ENCODE measurements at regions not wholly inside any gene's neighbourhood (a gene's known extent, or its start where the extent isn't known, plus 50 kb on each side); places are given as distances from the start of the nearest gene placed in this dataset.

- H3K9me3 ChIP-seq (replicated peaks): no peaks in the 10 kb centered on the region
- peak overlapping the region; percentile 67 for H3K27ac ChIP-seq (replicated peaks)
- no peaks in the 10 kb centered on the region for H3K27me3 ChIP-seq (ENCODE audit: low read depth)
- H3K36me3 ChIP-seq: no peaks in the 10 kb centered on the region
- H3K4me1 ChIP-seq: peaks cover 11% of the 10 kb centered on the region
- H3K4me3 ChIP-seq: peak overlapping the region; percentile 46
- peak; percentile 66 for DNase-seq
- intact Hi-C loops (cut with micrococcal nuclease): no loop called here
- TF ChIP-seq, protein P1, sequence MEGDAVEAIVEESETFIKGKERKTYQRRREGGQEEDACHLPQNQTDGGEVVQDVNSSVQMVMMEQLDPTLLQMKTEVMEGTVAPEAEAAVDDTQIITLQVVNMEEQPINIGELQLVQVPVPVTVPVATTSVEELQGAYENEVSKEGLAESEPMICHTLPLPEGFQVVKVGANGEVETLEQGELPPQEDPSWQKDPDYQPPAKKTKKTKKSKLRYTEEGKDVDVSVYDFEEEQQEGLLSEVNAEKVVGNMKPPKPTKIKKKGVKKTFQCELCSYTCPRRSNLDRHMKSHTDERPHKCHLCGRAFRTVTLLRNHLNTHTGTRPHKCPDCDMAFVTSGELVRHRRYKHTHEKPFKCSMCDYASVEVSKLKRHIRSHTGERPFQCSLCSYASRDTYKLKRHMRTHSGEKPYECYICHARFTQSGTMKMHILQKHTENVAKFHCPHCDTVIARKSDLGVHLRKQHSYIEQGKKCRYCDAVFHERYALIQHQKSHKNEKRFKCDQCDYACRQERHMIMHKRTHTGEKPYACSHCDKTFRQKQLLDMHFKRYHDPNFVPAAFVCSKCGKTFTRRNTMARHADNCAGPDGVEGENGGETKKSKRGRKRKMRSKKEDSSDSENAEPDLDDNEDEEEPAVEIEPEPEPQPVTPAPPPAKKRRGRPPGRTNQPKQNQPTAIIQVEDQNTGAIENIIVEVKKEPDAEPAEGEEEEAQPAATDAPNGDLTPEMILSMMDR (IDR thresholded peaks at IDR 0.05; ENCODE audit: borderline replicate concordance): no peak
These were observed 133.7 kb upstream of the MEIS1 start for GRCh38 chr2:66301022-66301766.

- no peak overlapping the region for H3K27ac ChIP-seq (replicated peaks)
- intact Hi-C loops (cut with micrococcal nuclease): no loop called here
- TF ChIP-seq, protein P1 (IDR thresholded peaks at IDR 0.05; ENCODE audit: borderline replicate concordance): no peak
- H3K4me3 ChIP-seq: no peak overlapping the region
- H3K27me3 ChIP-seq (ENCODE audit: low read depth): no peaks in the 10 kb centered on the region
- no peak for DNase-seq
- no peaks in the 10 kb centered on the region for H3K36me3 ChIP-seq
- no peaks in the 10 kb centered on the region for H3K4me1 ChIP-seq
- no peaks in the 10 kb centered on the region for H3K9me3 ChIP-seq (replicated peaks)
These were observed 151.1 kb upstream of the MEIS1 start for GRCh38 chr2:66283787-66284186.

DNA sequence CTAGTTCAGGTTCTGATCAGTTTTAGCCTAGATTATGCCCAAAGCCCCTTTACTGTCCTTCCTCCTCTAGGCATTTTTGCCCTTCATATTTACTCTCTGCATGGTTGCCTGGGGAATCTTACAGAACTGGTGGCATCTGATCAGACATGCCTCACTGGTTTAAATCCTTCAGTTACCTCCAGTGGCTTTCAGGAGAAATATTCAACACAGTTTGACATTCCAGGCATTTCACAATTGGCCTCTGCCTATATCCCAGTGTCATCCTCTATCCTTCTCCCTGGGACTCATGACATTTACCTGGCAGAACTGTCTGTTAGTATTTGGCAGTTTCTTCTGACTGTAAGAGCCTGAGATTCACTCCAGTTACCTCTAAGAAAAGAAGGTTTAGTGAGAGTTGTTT, 152.9 kb upstream of the MEIS1 start:
- no peak for DNase-seq
- no peak overlapping the region for H3K27ac ChIP-seq (replicated peaks)
- TF ChIP-seq, protein P1 (IDR thresholded peaks at IDR 0.05; ENCODE audit: borderline replicate concordance): no peak

DNA sequence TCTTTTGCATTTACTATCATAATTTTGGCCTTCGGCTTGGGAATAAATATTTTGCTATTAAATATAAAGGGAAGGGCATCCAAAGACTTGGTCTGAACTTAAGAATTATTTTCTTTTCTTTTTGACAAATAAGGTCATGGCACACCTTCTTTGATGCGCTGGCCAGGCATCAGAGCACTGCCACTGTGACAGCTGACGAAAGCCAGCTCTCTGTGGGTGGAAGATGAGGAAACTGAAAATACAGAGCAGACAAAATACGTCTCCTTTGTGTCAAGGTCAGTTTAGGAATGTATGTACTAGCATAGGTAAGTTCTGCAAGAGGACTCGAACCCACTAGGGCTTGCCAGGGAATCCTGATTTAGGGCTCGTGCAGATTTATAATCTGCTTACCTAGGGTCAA, 155.9 kb upstream of the MEIS1 start:
- TF ChIP-seq, protein P1 (IDR thresholded peaks at IDR 0.05; ENCODE audit: borderline replicate concordance): no peak
- no peaks in the 10 kb centered on the region for H3K4me1 ChIP-seq
- H3K36me3 ChIP-seq: no peaks in the 10 kb centered on the region
- no peak overlapping the region for H3K4me3 ChIP-seq
- H3K27me3 ChIP-seq (ENCODE audit: low read depth): no peaks in the 10 kb centered on the region
- H3K9me3 ChIP-seq (replicated peaks): no peaks in the 10 kb centered on the region
- DNase-seq: no peak
- no peak overlapping the region for H3K27ac ChIP-seq (replicated peaks)
- intact Hi-C loops (cut with micrococcal nuclease): no loop called here

More for the DNA sequence above, 152.9 kb upstream of the MEIS1 start:
- Histone ChIP-seq H3K4me1 (no peaks in the 10 kb centered on the region), H3K36me3 (no peaks in the 10 kb centered on the region), H3K9me3 (replicated peaks) (no peaks in the 10 kb centered on the region), H3K27me3 (ENCODE audit: low read depth) (no peaks in the 10 kb centered on the region), H3K4me3 (no peak overlapping the region)
- intact Hi-C loops (cut with micrococcal nuclease): no loop called here

DNA sequence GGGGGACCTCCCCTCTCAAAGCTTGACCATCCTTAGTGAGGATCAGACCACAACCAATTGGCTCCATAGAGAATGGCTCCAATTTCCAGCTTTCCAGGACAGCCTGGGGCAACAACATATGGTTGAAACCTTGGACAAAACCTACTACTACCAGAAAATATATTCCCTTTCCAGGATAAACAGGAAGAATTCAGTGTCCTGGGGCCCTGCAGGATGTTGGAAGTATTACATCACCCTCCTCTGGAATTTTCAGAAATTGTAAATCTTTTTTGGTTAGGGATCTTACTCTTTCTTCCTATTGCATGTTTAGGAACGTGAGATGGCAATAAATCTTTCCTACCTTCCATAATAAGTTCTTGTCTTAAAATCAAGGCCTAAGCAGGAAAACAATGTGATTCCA, 158.9 kb upstream of the MEIS1 start:
- H3K27me3 ChIP-seq (ENCODE audit: low read depth): no peaks in the 10 kb centered on the region
- TF ChIP-seq, protein P1 (IDR thresholded peaks at IDR 0.05; ENCODE audit: borderline replicate concordance): no peak
- intact Hi-C loops (cut with micrococcal nuclease): no loop called here

More for the DNA sequence above, 158.9 kb upstream of the MEIS1 start:
- H3K9me3 ChIP-seq (replicated peaks): no peaks in the 10 kb centered on the region
- H3K36me3 ChIP-seq: no peaks in the 10 kb centered on the region
- DNase-seq: no peak
- no peak overlapping the region for H3K4me3 ChIP-seq
- H3K4me1 ChIP-seq: no peaks in the 10 kb centered on the region
- no peak overlapping the region for H3K27ac ChIP-seq (replicated peaks)
